ENCODE measurements at regions not wholly inside any gene's neighbourhood (a gene's known extent, or its start where the extent isn't known, plus 50 kb on each side); places are given as distances from the start of the nearest gene placed in this dataset.

DNA sequence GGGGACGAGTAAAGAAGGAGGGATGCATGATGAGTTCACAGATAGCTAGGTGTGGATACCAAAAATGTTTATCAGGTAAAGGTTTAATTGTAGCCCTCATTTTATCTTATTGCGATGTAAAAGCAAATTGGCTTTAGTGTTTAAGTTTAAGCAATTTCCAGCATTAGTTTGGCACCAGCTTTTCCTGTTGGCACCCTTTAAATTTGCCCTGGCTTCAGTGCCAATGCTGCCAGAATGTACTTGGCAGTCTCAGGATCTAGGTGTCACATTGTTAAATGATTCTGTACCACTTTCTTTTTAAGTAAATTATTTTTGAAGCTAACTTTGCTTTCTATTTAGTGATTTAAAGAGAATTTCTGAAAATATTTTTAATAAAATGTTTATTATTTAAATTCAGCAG, 681.8 kb downstream of the PCDH18 start:
- TF ChIP-seq, protein P1, sequence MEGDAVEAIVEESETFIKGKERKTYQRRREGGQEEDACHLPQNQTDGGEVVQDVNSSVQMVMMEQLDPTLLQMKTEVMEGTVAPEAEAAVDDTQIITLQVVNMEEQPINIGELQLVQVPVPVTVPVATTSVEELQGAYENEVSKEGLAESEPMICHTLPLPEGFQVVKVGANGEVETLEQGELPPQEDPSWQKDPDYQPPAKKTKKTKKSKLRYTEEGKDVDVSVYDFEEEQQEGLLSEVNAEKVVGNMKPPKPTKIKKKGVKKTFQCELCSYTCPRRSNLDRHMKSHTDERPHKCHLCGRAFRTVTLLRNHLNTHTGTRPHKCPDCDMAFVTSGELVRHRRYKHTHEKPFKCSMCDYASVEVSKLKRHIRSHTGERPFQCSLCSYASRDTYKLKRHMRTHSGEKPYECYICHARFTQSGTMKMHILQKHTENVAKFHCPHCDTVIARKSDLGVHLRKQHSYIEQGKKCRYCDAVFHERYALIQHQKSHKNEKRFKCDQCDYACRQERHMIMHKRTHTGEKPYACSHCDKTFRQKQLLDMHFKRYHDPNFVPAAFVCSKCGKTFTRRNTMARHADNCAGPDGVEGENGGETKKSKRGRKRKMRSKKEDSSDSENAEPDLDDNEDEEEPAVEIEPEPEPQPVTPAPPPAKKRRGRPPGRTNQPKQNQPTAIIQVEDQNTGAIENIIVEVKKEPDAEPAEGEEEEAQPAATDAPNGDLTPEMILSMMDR (IDR thresholded peaks at IDR 0.05) = no peak
- TF ChIP-seq POLR2A (IDR thresholded peaks at IDR 0.05) = no peak
